WTC11 (cell line): ENCODE measurements at regions not wholly inside any gene's neighbourhood (a gene's known extent, or its start where the extent isn't known, plus 50 kb on each side); places are given as distances from the start of the nearest gene placed in this dataset.

ENCODE experiments used
- ATF3 ChIP-seq: sonication (generic); formaldehyde crosslinking; conservative IDR thresholded peaks from 2 replicates; pipeline ENCODE4 v1.8.1; 2022; ENCODE audit warnings: mild to moderate bottlenecking, missing genetic modification reagents
- CREB1 ChIP-seq: sonication (generic); formaldehyde crosslinking; IDR thresholded peaks from 2 replicates; pipeline ENCODE4 v1.8.0; 2023; ENCODE audit warnings: mild to moderate bottlenecking, missing genetic modification reagents
- CTCF ChIP-seq: fragments of 200-600 bp; IDR thresholded peaks from 2 replicates; pipeline ENCODE4 v1.8.0; 2022; ENCODE audit warnings: antibody characterized with exemption
- E2F5 ChIP-seq: sonication (generic); formaldehyde crosslinking; IDR thresholded peaks from 2 replicates; pipeline ENCODE4 v1.8.1; 2022; ENCODE audit warnings: mild to moderate bottlenecking, moderate library complexity, missing genetic modification reagents
- ESRRA ChIP-seq: sonication (generic); formaldehyde crosslinking; IDR thresholded peaks from 2 replicates; pipeline ENCODE4 v1.8.1; 2022; ENCODE audit warnings: mild to moderate bottlenecking, missing genetic modification reagents, borderline replicate concordance
- FOXK1 ChIP-seq: sonication (generic); formaldehyde crosslinking; IDR thresholded peaks from 2 replicates; pipeline ENCODE4 v1.8.0; 2022; ENCODE audit warnings: mild to moderate bottlenecking, moderate library complexity, missing genetic modification reagents
- HMGXB4 ChIP-seq: sonication (generic); formaldehyde crosslinking; IDR thresholded peaks from 2 replicates; pipeline ENCODE4 v1.8.1; 2023; ENCODE audit warnings: mild to moderate bottlenecking, moderate library complexity, missing genetic modification reagents
- MLX ChIP-seq: sonication (generic); formaldehyde crosslinking; IDR thresholded peaks from 2 replicates; pipeline ENCODE4 v1.8.1; 2023; ENCODE audit warnings: mild to moderate bottlenecking, missing genetic modification reagents, moderate library complexity
- TEAD4 ChIP-seq: sonication (generic); formaldehyde crosslinking; IDR thresholded peaks from 2 replicates; pipeline ENCODE4 v1.8.0; 2022; ENCODE audit warnings: mild to moderate bottlenecking, missing genetic modification reagents
- TF ChIP-seq, protein P1 (sequence below): sonication (generic); formaldehyde crosslinking; IDR thresholded peaks from 2 replicates; pipeline ENCODE4 v1.8.1; 2023; ENCODE audit warnings: mild to moderate bottlenecking, missing genetic modification reagents

- TF ChIP-seq, protein P1, sequence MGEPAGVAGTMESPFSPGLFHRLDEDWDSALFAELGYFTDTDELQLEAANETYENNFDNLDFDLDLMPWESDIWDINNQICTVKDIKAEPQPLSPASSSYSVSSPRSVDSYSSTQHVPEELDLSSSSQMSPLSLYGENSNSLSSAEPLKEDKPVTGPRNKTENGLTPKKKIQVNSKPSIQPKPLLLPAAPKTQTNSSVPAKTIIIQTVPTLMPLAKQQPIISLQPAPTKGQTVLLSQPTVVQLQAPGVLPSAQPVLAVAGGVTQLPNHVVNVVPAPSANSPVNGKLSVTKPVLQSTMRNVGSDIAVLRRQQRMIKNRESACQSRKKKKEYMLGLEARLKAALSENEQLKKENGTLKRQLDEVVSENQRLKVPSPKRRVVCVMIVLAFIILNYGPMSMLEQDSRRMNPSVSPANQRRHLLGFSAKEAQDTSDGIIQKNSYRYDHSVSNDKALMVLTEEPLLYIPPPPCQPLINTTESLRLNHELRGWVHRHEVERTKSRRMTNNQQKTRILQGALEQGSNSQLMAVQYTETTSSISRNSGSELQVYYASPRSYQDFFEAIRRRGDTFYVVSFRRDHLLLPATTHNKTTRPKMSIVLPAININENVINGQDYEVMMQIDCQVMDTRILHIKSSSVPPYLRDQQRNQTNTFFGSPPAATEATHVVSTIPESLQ (CRISPR knock-in tag) = no peak
- TF ChIP-seq ATF3 (no peak), CTCF (no peak), MLX (CRISPR knock-in tag) (no peak), ESRRA (no peak), HMGXB4 (CRISPR knock-in tag) (no peak), TEAD4 (no peak), FOXK1 (CRISPR knock-in tag) (no peak), CREB1 (CRISPR knock-in tag) (no peak), E2F5 (CRISPR knock-in tag) (no peak)
Observed at GRCh38 chr6:112863753-112864152, 516.6 kb downstream of the RFPL4B start.
